ENCODE measurements at regions not wholly inside any gene's neighbourhood (a gene's known extent, or its start where the extent isn't known, plus 50 kb on each side); places are given as distances from the start of the nearest gene placed in this dataset.

GRCh38 chr1:34426325-34426896 is 249.7 kb downstream of the C1orf94 start:
- no peak for TF ChIP-seq CTCF (IDR thresholded peaks at IDR 0.05)
- TF ChIP-seq EP300 (IDR thresholded peaks at IDR 0.05; ENCODE audit: low read depth): no peak
- no peak for TF ChIP-seq POLR2AphosphoS5 (IDR thresholded peaks at IDR 0.05)
- TF ChIP-seq POLR2A (IDR thresholded peaks at IDR 0.05): no peak
